HuH-7 (cell line): ENCODE measurements at regions not wholly inside any gene's neighbourhood (a gene's known extent, or its start where the extent isn't known, plus 50 kb on each side); places are given as distances from the start of the nearest gene placed in this dataset.

ENCODE experiments used
- DNase-seq: peaks from one replicate; pipeline ENCODE4 v3.0.0; 2011; ENCODE audit warnings: low spot score

GRCh38 chr2:204046145-204046544 lies 109.6 kb downstream of the ICOS start:
- no peak for DNase-seq

GRCh38 chr2:204049635-204050034 lies 113.1 kb downstream of the ICOS start:
- DNase-seq: no peak

- DNase-seq: no peak
Observed at GRCh38 chr2:204050681-204051080, 114.1 kb downstream of the ICOS start.

GRCh38 chr2:204051476-204051875 lies 114.9 kb downstream of the ICOS start:
- DNase-seq: peak; percentile 13

GRCh38 chr2:204051984-204052556 lies 115.5 kb downstream of the ICOS start:
- no peak for DNase-seq

GRCh38 chr2:204059016-204059415 lies 122.5 kb downstream of the ICOS start:
- DNase-seq: no peak

- no peak for DNase-seq
Observed at GRCh38 chr2:204060841-204061240, 124.3 kb downstream of the ICOS start.

- no peak for DNase-seq
Observed at GRCh38 chr2:204061241-204061640, 124.7 kb downstream of the ICOS start.

GRCh38 chr2:204064119-204064518 lies 127.6 kb downstream of the ICOS start:
- no peak for DNase-seq

GRCh38 chr2:204065566-204065965 lies 129.0 kb downstream of the ICOS start:
- DNase-seq: no peak

GRCh38 chr2:204066051-204066450 lies 129.5 kb downstream of the ICOS start:
- no peak for DNase-seq

- DNase-seq: no peak
Observed at GRCh38 chr2:204069804-204070203, 133.2 kb downstream of the ICOS start.

GRCh38 chr2:204072443-204073324 lies 136.1 kb downstream of the ICOS start:
- DNase-seq: peak; percentile 60

GRCh38 chr2:204074456-204074855 lies 137.9 kb downstream of the ICOS start:
- DNase-seq: no peak

GRCh38 chr2:204078003-204078698 lies 141.6 kb downstream of the ICOS start:
- no peak for DNase-seq

GRCh38 chr2:204081487-204082425 lies 145.2 kb downstream of the ICOS start:
- DNase-seq: no peak

GRCh38 chr2:204086167-204086566 lies 149.6 kb downstream of the ICOS start:
- DNase-seq: no peak

GRCh38 chr2:204089105-204089504 lies 152.5 kb downstream of the ICOS start:
- DNase-seq: no peak

- no peak for DNase-seq
Observed at GRCh38 chr2:204089574-204089973, 153.0 kb downstream of the ICOS start.

GRCh38 chr2:204090021-204090420 lies 153.5 kb downstream of the ICOS start:
- DNase-seq: no peak

GRCh38 chr2:204104811-204105210 lies 168.2 kb downstream of the ICOS start:
- no peak for DNase-seq

- peak; percentile 63 for DNase-seq
Observed at GRCh38 chr2:204108330-204108751, 171.8 kb downstream of the ICOS start.
